ENCODE measurements at regions not wholly inside any gene's neighbourhood (a gene's known extent, or its start where the extent isn't known, plus 50 kb on each side); places are given as distances from the start of the nearest gene placed in this dataset.
"Not testable (repeated sequence)": the region's sequence is repeated elsewhere in the genome, so short reads cannot be mapped to it uniquely, and the experiment has no call there.

- Histone ChIP-seq H3K4me1 (ENCODE audit: control insufficient read depth in 2 of 2, insufficient read depth in 2 of 2, low read length in 2 of 2) (no peaks in the 10 kb centered on the region), H3K4me3 (ENCODE audit: low read length in 2 of 2) (no peak overlapping the region), H3K27ac (ENCODE audit: low read depth in 2 of 2, low read length in 2 of 2) (no peak overlapping the region), H3K9me3 (ENCODE audit: control insufficient read depth in 2 of 2, low read length in 2 of 2) (no peaks in the 10 kb centered on the region), H3K36me3 (ENCODE audit: control insufficient read depth in 2 of 2, insufficient read depth in 2 of 2, low read length in 2 of 2) (no peaks in the 10 kb centered on the region), H3K27me3 (ENCODE audit: control insufficient read depth in 2 of 2, insufficient read depth in 2 of 2, low read length in 2 of 2) (no peaks in the 10 kb centered on the region), H3K9ac (ENCODE audit: low read depth in 1 of 2, low read length in 2 of 2) (no peak overlapping the region)
Observed at GRCh38 chr18:41870817-41871216, 84.2 kb upstream of the PIK3C3 start.

- Histone ChIP-seq H3K27ac (ENCODE audit: low read depth in 2 of 2, low read length in 2 of 2) (no peak overlapping the region), H3K27me3 (ENCODE audit: control insufficient read depth in 2 of 2, insufficient read depth in 2 of 2, low read length in 2 of 2) (no peaks in the 10 kb centered on the region), H3K9ac (ENCODE audit: low read depth in 1 of 2, low read length in 2 of 2) (no peak overlapping the region), H3K4me1 (ENCODE audit: control insufficient read depth in 2 of 2, insufficient read depth in 2 of 2, low read length in 2 of 2) (no peaks in the 10 kb centered on the region), H3K9me3 (ENCODE audit: control insufficient read depth in 2 of 2, low read length in 2 of 2) (no peaks in the 10 kb centered on the region), H3K36me3 (ENCODE audit: control insufficient read depth in 2 of 2, insufficient read depth in 2 of 2, low read length in 2 of 2) (no peaks in the 10 kb centered on the region), H3K4me3 (ENCODE audit: low read length in 2 of 2) (no peak overlapping the region)
Observed at GRCh38 chr18:41870191-41870590, 84.8 kb upstream of the PIK3C3 start.

GRCh38 chr18:41865796-41866195 is 89.2 kb upstream of the PIK3C3 start:
- H3K27ac ChIP-seq (ENCODE audit: low read depth in 2 of 2, low read length in 2 of 2); H3K36me3 ChIP-seq (ENCODE audit: control insufficient read depth in 2 of 2, insufficient read depth in 2 of 2, low read length in 2 of 2); H3K4me1 ChIP-seq (ENCODE audit: control insufficient read depth in 2 of 2, insufficient read depth in 2 of 2, low read length in 2 of 2); H3K4me3 ChIP-seq (ENCODE audit: low read length in 2 of 2); H3K27me3 ChIP-seq (ENCODE audit: control insufficient read depth in 2 of 2, insufficient read depth in 2 of 2, low read length in 2 of 2); H3K9me3 ChIP-seq (ENCODE audit: control insufficient read depth in 2 of 2, low read length in 2 of 2); H3K9ac ChIP-seq (ENCODE audit: low read depth in 1 of 2, low read length in 2 of 2): not testable (repeated sequence)

GRCh38 chr18:41864216-41864615 is 90.8 kb upstream of the PIK3C3 start:
- Histone ChIP-seq H3K27ac (ENCODE audit: low read depth in 2 of 2, low read length in 2 of 2) (no peak overlapping the region), H3K27me3 (ENCODE audit: control insufficient read depth in 2 of 2, insufficient read depth in 2 of 2, low read length in 2 of 2) (no peaks in the 10 kb centered on the region), H3K4me1 (ENCODE audit: control insufficient read depth in 2 of 2, insufficient read depth in 2 of 2, low read length in 2 of 2) (no peaks in the 10 kb centered on the region), H3K4me3 (ENCODE audit: low read length in 2 of 2) (no peak overlapping the region), H3K36me3 (ENCODE audit: control insufficient read depth in 2 of 2, insufficient read depth in 2 of 2, low read length in 2 of 2) (no peaks in the 10 kb centered on the region), H3K9me3 (ENCODE audit: control insufficient read depth in 2 of 2, low read length in 2 of 2) (no peaks in the 10 kb centered on the region), H3K9ac (ENCODE audit: low read depth in 1 of 2, low read length in 2 of 2) (no peak overlapping the region)

- H3K36me3 ChIP-seq (ENCODE audit: control insufficient read depth in 2 of 2, insufficient read depth in 2 of 2, low read length in 2 of 2), result no peaks in the 10 kb centered on the region
Observed at GRCh38 chr18:41862921-41863320, 92.1 kb upstream of the PIK3C3 start.

GRCh38 chr18:41860987-41861386 is 94.0 kb upstream of the PIK3C3 start:
- H3K27ac ChIP-seq (ENCODE audit: low read depth in 2 of 2, low read length in 2 of 2), result no peak overlapping the region
- no peaks in the 10 kb centered on the region for H3K27me3 ChIP-seq (ENCODE audit: control insufficient read depth in 2 of 2, insufficient read depth in 2 of 2, low read length in 2 of 2)
- H3K36me3 ChIP-seq (ENCODE audit: control insufficient read depth in 2 of 2, insufficient read depth in 2 of 2, low read length in 2 of 2), result no peaks in the 10 kb centered on the region
- no peaks in the 10 kb centered on the region for H3K4me1 ChIP-seq (ENCODE audit: control insufficient read depth in 2 of 2, insufficient read depth in 2 of 2, low read length in 2 of 2)
- no peak overlapping the region for H3K4me3 ChIP-seq (ENCODE audit: low read length in 2 of 2)
- no peaks in the 10 kb centered on the region for H3K9me3 ChIP-seq (ENCODE audit: control insufficient read depth in 2 of 2, low read length in 2 of 2)
- no peak overlapping the region for H3K9ac ChIP-seq (ENCODE audit: low read depth in 1 of 2, low read length in 2 of 2)

More at GRCh38 chr18:41862921-41863320, 92.1 kb upstream of the PIK3C3 start:
- Histone ChIP-seq H3K4me1 (ENCODE audit: control insufficient read depth in 2 of 2, insufficient read depth in 2 of 2, low read length in 2 of 2) (no peaks in the 10 kb centered on the region), H3K9me3 (ENCODE audit: control insufficient read depth in 2 of 2, low read length in 2 of 2) (no peaks in the 10 kb centered on the region), H3K27ac (ENCODE audit: low read depth in 2 of 2, low read length in 2 of 2) (no peak overlapping the region), H3K27me3 (ENCODE audit: control insufficient read depth in 2 of 2, insufficient read depth in 2 of 2, low read length in 2 of 2) (no peaks in the 10 kb centered on the region), H3K4me3 (ENCODE audit: low read length in 2 of 2) (no peak overlapping the region), H3K9ac (ENCODE audit: low read depth in 1 of 2, low read length in 2 of 2) (no peak overlapping the region)

- Histone ChIP-seq H3K4me3 (ENCODE audit: low read length in 2 of 2) (no peak overlapping the region), H3K27me3 (ENCODE audit: control insufficient read depth in 2 of 2, insufficient read depth in 2 of 2, low read length in 2 of 2) (no peaks in the 10 kb centered on the region), H3K9me3 (ENCODE audit: control insufficient read depth in 2 of 2, low read length in 2 of 2) (no peaks in the 10 kb centered on the region), H3K9ac (ENCODE audit: low read depth in 1 of 2, low read length in 2 of 2) (no peak overlapping the region), H3K4me1 (ENCODE audit: control insufficient read depth in 2 of 2, insufficient read depth in 2 of 2, low read length in 2 of 2) (no peaks in the 10 kb centered on the region), H3K36me3 (ENCODE audit: control insufficient read depth in 2 of 2, insufficient read depth in 2 of 2, low read length in 2 of 2) (no peaks in the 10 kb centered on the region), H3K27ac (ENCODE audit: low read depth in 2 of 2, low read length in 2 of 2) (no peak overlapping the region)
Observed at GRCh38 chr18:41858761-41859555, 96.1 kb upstream of the PIK3C3 start.

GRCh38 chr18:41853280-41853679 is 101.8 kb upstream of the PIK3C3 start:
- Histone ChIP-seq H3K27ac (ENCODE audit: low read depth in 2 of 2, low read length in 2 of 2) (no peak overlapping the region), H3K4me1 (ENCODE audit: control insufficient read depth in 2 of 2, insufficient read depth in 2 of 2, low read length in 2 of 2) (no peaks in the 10 kb centered on the region), H3K27me3 (ENCODE audit: control insufficient read depth in 2 of 2, insufficient read depth in 2 of 2, low read length in 2 of 2) (no peaks in the 10 kb centered on the region), H3K9ac (ENCODE audit: low read depth in 1 of 2, low read length in 2 of 2) (no peak overlapping the region), H3K9me3 (ENCODE audit: control insufficient read depth in 2 of 2, low read length in 2 of 2) (no peaks in the 10 kb centered on the region), H3K4me3 (ENCODE audit: low read length in 2 of 2) (no peak overlapping the region), H3K36me3 (ENCODE audit: control insufficient read depth in 2 of 2, insufficient read depth in 2 of 2, low read length in 2 of 2) (no peaks in the 10 kb centered on the region)

- Histone ChIP-seq H3K36me3 (ENCODE audit: control insufficient read depth in 2 of 2, insufficient read depth in 2 of 2, low read length in 2 of 2) (no peaks in the 10 kb centered on the region), H3K4me3 (ENCODE audit: low read length in 2 of 2) (no peak overlapping the region), H3K9ac (ENCODE audit: low read depth in 1 of 2, low read length in 2 of 2) (no peak overlapping the region), H3K4me1 (ENCODE audit: control insufficient read depth in 2 of 2, insufficient read depth in 2 of 2, low read length in 2 of 2) (no peaks in the 10 kb centered on the region), H3K9me3 (ENCODE audit: control insufficient read depth in 2 of 2, low read length in 2 of 2) (no peaks in the 10 kb centered on the region), H3K27me3 (ENCODE audit: control insufficient read depth in 2 of 2, insufficient read depth in 2 of 2, low read length in 2 of 2) (no peaks in the 10 kb centered on the region), H3K27ac (ENCODE audit: low read depth in 2 of 2, low read length in 2 of 2) (no peak overlapping the region)
Observed at GRCh38 chr18:41850781-41851180, 104.3 kb upstream of the PIK3C3 start.

- H3K27ac ChIP-seq (ENCODE audit: low read depth in 2 of 2, low read length in 2 of 2), result no peak overlapping the region
- H3K36me3 ChIP-seq (ENCODE audit: control insufficient read depth in 2 of 2, insufficient read depth in 2 of 2, low read length in 2 of 2), result no peaks in the 10 kb centered on the region
- H3K4me3 ChIP-seq (ENCODE audit: low read length in 2 of 2), result no peak overlapping the region
- H3K9ac ChIP-seq (ENCODE audit: low read depth in 1 of 2, low read length in 2 of 2), result no peak overlapping the region
- no peaks in the 10 kb centered on the region for H3K27me3 ChIP-seq (ENCODE audit: control insufficient read depth in 2 of 2, insufficient read depth in 2 of 2, low read length in 2 of 2)
- H3K9me3 ChIP-seq (ENCODE audit: control insufficient read depth in 2 of 2, low read length in 2 of 2), result no peaks in the 10 kb centered on the region
- no peaks in the 10 kb centered on the region for H3K4me1 ChIP-seq (ENCODE audit: control insufficient read depth in 2 of 2, insufficient read depth in 2 of 2, low read length in 2 of 2)
Observed at GRCh38 chr18:41849632-41850031, 105.4 kb upstream of the PIK3C3 start.
